ENCODE measurements at regions not wholly inside any gene's neighbourhood (a gene's known extent, or its start where the extent isn't known, plus 50 kb on each side); places are given as distances from the start of the nearest gene placed in this dataset.

GRCh38 chr20:3296261-3297078 lies 57.5 kb upstream of the SLC4A11 start:
- no peaks in the 10 kb centered on the region for H3K9me3 ChIP-seq (ENCODE audit: low read length)

More at GRCh38 chr20:3296261-3297078, 57.5 kb upstream of the SLC4A11 start:
- ChIA-PET POLR2A (no interaction called here), CTCF (ENCODE audit: unreplicated experiment) (no interaction called here)
- Histone ChIP-seq H3K27ac (ENCODE audit: low read depth, low read length, poor library complexity, severe bottlenecking) (no peak overlapping the region), H3K4me2 (ENCODE audit: low read length) (no peak overlapping the region), H3K4me3 (ENCODE audit: low read depth, low read length, poor library complexity, severe bottlenecking) (no peak overlapping the region), H3K4me1 (ENCODE audit: insufficient read depth, low read length, poor library complexity, severe bottlenecking) (no peaks in the 10 kb centered on the region), H2AFZ (ENCODE audit: low read length) (no peak overlapping the region), H3K36me3 (ENCODE audit: insufficient read depth, low read length) (no peaks in the 10 kb centered on the region), H3K9me2 (ENCODE audit: insufficient read depth, low read length) (no peaks in the 10 kb centered on the region), H4K20me1 (ENCODE audit: insufficient read depth, low read length) (no peaks in the 10 kb centered on the region), H3K79me2 (ENCODE audit: insufficient read depth, low read depth, low read length) (no peaks in the 10 kb centered on the region)
- no TSS peak for BruUV-seq (replicated peaks)
- TF ChIP-seq EZH2phosphoT487 (IDR thresholded peaks at IDR 0.05; ENCODE audit: borderline replicate concordance, low read depth, low read length), result no peak
- no peak for TF ChIP-seq CTCF (conservative IDR thresholded peaks at IDR 0.05; ENCODE audit: low read length)
- no peak for DNase-seq (ENCODE audit: low spot score)
- intact Hi-C loops (cut with micrococcal nuclease; ENCODE audit: unreplicated experiment), result no loop called here

Data from OCI-LY7 (cell line).